ENCODE measurements at regions not wholly inside any gene's neighbourhood (a gene's known extent, or its start where the extent isn't known, plus 50 kb on each side); places are given as distances from the start of the nearest gene placed in this dataset.
"Not testable (repeated sequence)": the region's sequence is repeated elsewhere in the genome, so short reads cannot be mapped to it uniquely, and the experiment has no call there.

DNA sequence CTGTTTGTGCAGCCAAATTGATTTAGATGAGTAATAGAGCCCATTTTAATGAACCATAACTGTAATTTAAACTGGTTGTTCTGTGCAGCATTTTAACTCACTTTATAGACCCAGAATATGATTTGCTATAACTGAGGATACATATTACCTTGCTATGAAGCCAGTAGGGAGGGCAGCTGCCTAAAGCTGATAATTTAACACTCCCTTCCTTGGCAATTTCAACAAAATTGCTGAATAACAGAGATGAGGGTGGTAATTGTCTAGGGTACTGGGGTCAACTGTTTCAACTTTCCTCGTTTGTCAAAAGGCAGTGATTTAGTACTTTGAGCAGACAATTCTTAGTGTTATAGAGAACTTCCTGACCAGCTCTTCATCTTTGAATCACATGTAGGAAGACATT lies 304.9 kb upstream of the POU1F1 start:
- no peak overlapping the region for H3K27ac ChIP-seq
- no peaks in the 10 kb centered on the region for H3K4me1 ChIP-seq (replicated peaks in 1 of 2)
- 7 to 77% (median 44%) methylated on average over 1 of the region's 1 CpG; no CpG with 5 or more reads in 3 of the 10 experiments for WGBS, 10 experiments
- ATAC-seq (replicated peaks in 6 of 8): peak in 3 of 8 experiments; percentile 60 to 76 (median 67)
- in situ Hi-C loops (cut with MboI; ENCODE audit: low pct_unique_long_range_greater_than_20kb in 2 of 9, low sequenced_read_pairs in 9 of 9, unreplicated experiment in 9 of 9): no loop called here
- H3K4me3 ChIP-seq: no peak overlapping the region

DNA sequence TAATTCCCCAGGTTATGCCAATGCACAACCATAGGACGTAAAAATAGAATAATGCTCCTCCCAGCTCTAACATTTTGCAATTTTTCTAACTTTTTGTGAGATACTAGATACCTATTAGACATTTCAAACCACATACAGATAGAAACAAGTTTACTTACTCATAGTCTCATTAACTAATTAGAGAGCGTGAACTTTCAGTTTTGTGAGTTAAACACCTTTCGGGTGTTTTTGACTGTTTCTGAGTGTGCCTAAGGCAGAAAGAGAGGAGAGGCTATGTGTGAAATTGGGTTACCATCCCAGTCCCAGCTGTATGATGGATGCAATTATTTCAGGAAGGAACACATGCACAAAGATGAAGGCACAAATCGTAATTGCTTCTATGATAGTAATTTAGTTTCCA lies 300.4 kb upstream of the POU1F1 start:
- WGBS, 10 experiments: 44 to 89% (median 56%) methylated on average over 2 to 4 of the region's 4 CpGs
- Histone ChIP-seq H3K27ac (no peak overlapping the region), H3K4me1 (replicated peaks in 1 of 2) (peaks cover 0 to 4% of the 10 kb centered on the region in 2 donors), H3K4me3 (no peak overlapping the region)
- in situ Hi-C loops (cut with MboI; ENCODE audit: low pct_unique_long_range_greater_than_20kb in 2 of 9, low sequenced_read_pairs in 9 of 9, unreplicated experiment in 9 of 9): no loop called here
- no peak for ATAC-seq (replicated peaks in 6 of 8)

DNA sequence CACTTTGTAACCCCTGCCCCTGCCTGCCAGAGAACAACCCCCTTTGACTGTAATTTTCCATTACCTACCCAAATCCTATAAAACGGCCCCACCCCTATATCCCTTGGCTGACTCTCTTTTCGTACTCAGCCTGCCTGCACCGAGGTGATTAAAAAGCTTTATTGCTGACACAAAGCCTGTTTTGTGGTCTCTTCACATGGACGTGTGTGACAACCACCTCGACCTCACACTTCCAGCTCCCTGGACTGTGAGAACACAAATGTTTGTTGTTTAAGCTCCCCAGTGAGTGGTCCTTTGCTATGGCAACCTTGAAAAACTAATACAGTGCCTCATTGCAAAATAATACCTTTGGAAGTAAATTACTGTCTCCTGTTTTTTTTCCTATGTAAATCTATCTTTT lies 299.2 kb upstream of the POU1F1 start:
- 4 to 60% (median 46%) methylated on average over 3 to 5 of the region's 5 CpGs; no CpG with 5 or more reads in 6 of the 10 experiments for WGBS, 10 experiments
- in situ Hi-C loops (cut with MboI; ENCODE audit: low pct_unique_long_range_greater_than_20kb in 2 of 9, low sequenced_read_pairs in 9 of 9, unreplicated experiment in 9 of 9): no loop called here
- no peak overlapping the region for H3K4me3 ChIP-seq
- H3K4me1 ChIP-seq (replicated peaks in 1 of 2): peaks cover 0 to 4% of the 10 kb centered on the region in 2 donors
- H3K27ac ChIP-seq: no peak overlapping the region
- ATAC-seq (replicated peaks in 6 of 8): peak in 2 of 8 experiments; percentile 21 to 56

DNA sequence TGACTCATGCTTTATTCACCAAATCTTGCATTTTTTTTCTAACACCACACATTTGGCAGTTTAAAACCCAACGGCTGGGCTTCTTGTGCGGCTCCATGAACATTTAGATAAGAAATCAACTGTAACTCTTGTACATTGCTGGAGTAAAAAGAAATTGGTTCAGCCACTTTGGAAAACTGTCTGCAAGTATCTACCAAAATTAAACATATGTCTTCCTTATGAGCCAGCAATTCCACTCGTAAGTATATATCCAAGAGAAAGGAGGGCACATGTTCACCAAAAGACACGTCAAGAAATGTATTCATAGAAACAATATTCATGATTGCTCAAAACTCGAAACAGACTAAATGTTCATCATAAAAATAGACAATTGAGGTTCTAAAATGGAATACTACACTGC lies 291.9 kb upstream of the POU1F1 start:
- in situ Hi-C loops (cut with MboI; ENCODE audit: low pct_unique_long_range_greater_than_20kb in 2 of 9, low sequenced_read_pairs in 9 of 9, unreplicated experiment in 9 of 9): no loop called here
- no peak overlapping the region for H3K27ac ChIP-seq

DNA sequence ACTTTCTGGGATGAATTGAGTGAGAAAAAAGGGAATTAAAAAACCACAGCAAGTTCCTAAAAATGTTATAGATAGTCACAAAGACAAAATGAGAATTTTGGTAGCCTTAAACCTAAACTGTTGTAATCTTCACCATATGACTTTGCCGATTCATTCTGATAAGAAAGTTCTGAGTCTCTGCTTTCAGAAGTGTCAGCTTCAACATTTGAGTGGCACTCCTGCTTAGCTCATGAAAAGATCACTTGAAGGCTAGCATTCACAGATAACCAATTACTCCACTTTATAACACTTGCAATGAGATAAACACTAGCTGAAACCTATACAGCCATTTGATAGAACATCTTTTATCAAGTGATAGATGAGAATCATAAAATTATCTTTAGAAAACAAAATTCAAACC lies 288.1 kb upstream of the POU1F1 start:
- 17 to 100% (median 79%) methylated on average over 1 of the region's 1 CpG for WGBS, 10 experiments
- Histone ChIP-seq H3K27ac (no peak overlapping the region), H3K4me3 (no peak overlapping the region), H3K4me1 (replicated peaks in 1 of 2) (no peaks in the 10 kb centered on the region)
- in situ Hi-C loops (cut with MboI; ENCODE audit: low pct_unique_long_range_greater_than_20kb in 2 of 9, low sequenced_read_pairs in 9 of 9, unreplicated experiment in 9 of 9): no loop called here
- no peak for ATAC-seq (replicated peaks in 6 of 8)

More for the DNA sequence above, 291.9 kb upstream of the POU1F1 start:
- ATAC-seq (replicated peaks in 6 of 8): no peak
- 37 to 95% (median 71%) methylated on average over 2 to 5 of the region's 5 CpGs for WGBS, 10 experiments
- Histone ChIP-seq H3K4me3 (no peak overlapping the region), H3K4me1 (replicated peaks in 1 of 2) (no peaks in the 10 kb centered on the region)

DNA sequence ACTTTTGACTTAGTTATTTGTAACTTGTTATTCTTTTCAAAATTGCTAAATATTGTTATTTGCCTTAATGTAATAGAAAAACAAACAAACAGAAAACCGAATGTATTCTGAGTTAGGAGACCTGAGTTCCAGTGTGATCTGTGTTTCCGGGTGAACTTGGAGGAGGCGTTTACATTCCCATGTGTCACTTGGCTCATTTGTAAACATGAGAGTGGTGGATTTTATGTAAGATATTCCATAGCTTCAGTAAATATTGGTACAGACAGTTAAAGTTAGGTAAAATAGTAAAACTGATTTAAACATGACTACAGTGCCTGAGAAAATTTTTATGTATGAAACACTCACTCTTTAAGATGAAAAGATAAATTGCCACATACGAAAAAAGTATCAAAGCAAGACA lies 287.3 kb upstream of the POU1F1 start:
- in situ Hi-C loops (cut with MboI; ENCODE audit: low pct_unique_long_range_greater_than_20kb in 2 of 9, low sequenced_read_pairs in 9 of 9, unreplicated experiment in 9 of 9): no loop called here
- H3K4me1 ChIP-seq (replicated peaks in 1 of 2): no peaks in the 10 kb centered on the region
- 35 to 98% (median 83%) methylated on average over 3 to 4 of the region's 4 CpGs; no CpG with 5 or more reads in 1 of the 10 experiments for WGBS, 10 experiments
- no peak for ATAC-seq (replicated peaks in 6 of 8)
- H3K4me3 ChIP-seq: no peak overlapping the region
- H3K27ac ChIP-seq: no peak overlapping the region

DNA sequence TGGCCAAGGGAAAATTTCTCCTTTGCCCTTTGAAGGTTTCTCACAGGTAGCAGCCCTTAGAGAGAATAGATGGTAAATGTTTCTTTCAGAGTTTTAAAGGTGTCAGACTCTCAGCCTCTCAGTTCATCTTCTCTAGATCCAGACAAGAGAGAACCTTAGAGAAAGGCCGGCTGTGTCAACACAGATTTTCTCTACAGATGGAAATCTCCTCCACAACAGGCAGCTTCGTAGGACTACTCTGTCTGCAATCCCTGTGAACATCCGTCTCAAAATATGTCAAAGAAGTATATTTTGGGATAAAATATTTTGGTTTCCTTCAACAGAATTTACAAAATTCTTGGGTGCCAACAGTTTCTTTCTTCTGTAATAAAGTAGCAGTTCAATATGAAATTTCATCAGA lies 282.1 kb upstream of the POU1F1 start:
- ATAC-seq (replicated peaks in 6 of 8): no peak
- WGBS, 10 experiments: 42 to 96% (median 73%) methylated on average over 2 to 3 of the region's 3 CpGs; no CpG with 5 or more reads in 2 of the 10 experiments
- in situ Hi-C loops (cut with MboI; ENCODE audit: low pct_unique_long_range_greater_than_20kb in 2 of 9, low sequenced_read_pairs in 9 of 9, unreplicated experiment in 9 of 9): no loop called here
- H3K4me1 ChIP-seq (replicated peaks in 1 of 2): no peaks in the 10 kb centered on the region
- no peak overlapping the region for H3K4me3 ChIP-seq
- no peak overlapping the region for H3K27ac ChIP-seq

DNA sequence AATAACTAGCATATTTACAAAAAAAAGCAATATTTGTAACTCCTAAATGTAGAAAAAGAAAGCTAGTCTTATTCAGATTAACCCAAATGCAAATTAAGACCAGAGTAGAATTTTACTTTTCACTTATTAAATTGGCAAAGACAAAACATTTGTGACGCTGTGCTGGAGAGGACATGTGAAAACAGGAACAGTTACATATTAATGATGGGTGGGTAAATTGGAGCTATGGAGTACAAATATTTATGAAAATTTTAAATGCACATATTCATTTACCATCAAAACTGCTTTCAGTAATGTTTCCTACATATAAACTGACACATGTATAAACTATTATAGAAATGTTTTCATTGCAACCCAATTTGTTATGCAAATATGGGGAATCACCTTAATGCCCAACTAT lies 278.9 kb upstream of the POU1F1 start:
- in situ Hi-C loops (cut with MboI; ENCODE audit: low pct_unique_long_range_greater_than_20kb in 2 of 9, low sequenced_read_pairs in 9 of 9, unreplicated experiment in 9 of 9): no loop called here
- 0 to 100% (median 17%) methylated on average over 1 of the region's 1 CpG for WGBS, 10 experiments
- Histone ChIP-seq H3K4me1 (replicated peaks in 1 of 2) (no peaks in the 10 kb centered on the region), H3K4me3 (no peak overlapping the region), H3K27ac (no peak overlapping the region)
- ATAC-seq (replicated peaks in 6 of 8): peak in 3 of 8 experiments; percentile 39 to 68 (median 66)

DNA sequence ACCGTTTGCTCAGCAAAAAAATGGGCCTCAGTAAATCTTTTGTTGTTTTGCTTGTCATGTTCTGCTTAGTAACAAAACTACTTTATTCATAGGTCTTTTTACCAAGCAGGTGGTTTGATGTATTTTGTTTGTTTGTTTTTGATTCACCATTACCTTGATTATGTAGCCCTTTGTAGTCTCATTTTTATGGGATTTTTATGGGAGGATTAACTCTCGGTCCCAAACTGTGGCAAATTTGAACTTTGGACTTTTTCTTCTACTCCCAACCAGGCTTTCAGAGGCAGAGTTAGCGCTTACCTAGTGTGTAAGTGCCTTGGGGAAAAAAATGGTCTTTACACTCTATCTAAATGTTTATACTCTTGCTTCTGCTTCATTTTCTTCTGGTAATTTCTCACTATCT lies 276.7 kb upstream of the POU1F1 start:
- in situ Hi-C loops (cut with MboI; ENCODE audit: low pct_unique_long_range_greater_than_20kb in 2 of 9, low sequenced_read_pairs in 9 of 9, unreplicated experiment in 9 of 9): no loop called here
- 57 to 100% (median 81%) methylated on average over 2 to 3 of the region's 3 CpGs; no CpG with 5 or more reads in 1 of the 10 experiments for WGBS, 10 experiments
- H3K4me3 ChIP-seq: no peak overlapping the region
- no peak for ATAC-seq (replicated peaks in 6 of 8)
- no peaks in the 10 kb centered on the region for H3K4me1 ChIP-seq (replicated peaks in 1 of 2)
- H3K27ac ChIP-seq: no peak overlapping the region

DNA sequence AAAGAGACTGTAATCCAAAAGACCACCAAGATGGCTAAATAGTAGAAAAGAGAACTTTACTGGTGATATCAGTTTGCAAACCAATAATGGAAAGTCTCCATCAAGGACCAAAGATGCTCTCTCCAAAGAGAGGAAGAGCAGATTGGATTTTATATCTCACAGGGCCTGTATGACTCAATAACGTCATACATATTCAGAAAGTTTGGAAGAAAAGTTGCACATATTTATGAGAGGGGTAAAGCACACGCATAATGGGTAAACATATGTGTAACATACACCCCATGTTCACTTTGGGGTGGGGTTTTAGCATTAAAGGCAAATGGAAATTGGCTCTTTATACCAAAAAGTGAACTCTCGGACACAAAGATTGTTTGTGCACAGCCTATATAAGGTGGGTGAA lies 274.5 kb upstream of the POU1F1 start:
- 0 to 100% (median 50%) methylated on average over 1 to 3 of the region's 3 CpGs; no CpG with 5 or more reads in 1 of the 10 experiments for WGBS, 10 experiments

DNA sequence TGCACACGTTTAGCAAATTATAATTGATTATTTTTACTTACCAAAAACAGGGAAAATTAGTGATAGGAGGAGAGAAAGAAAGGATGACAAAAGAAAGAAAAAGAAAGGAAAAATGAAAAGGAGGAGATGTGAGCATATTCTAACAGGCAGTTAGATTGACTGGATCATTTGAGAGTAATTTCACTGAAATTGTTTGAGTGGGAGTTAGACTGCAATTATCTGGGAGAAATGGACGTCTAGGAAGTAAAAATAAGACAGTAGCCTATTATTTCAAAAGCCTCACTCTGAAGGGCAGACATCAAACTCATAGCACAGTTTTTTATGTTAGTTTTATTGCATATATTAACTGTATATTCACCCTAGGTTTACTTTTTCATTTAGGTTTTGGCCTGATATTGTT lies 272.8 kb upstream of the POU1F1 start:
- in situ Hi-C loops (cut with MboI; ENCODE audit: low pct_unique_long_range_greater_than_20kb in 2 of 9, low sequenced_read_pairs in 9 of 9, unreplicated experiment in 9 of 9): no loop called here

More for the DNA sequence above, 274.5 kb upstream of the POU1F1 start:
- H3K27ac ChIP-seq: no peak overlapping the region
- in situ Hi-C loops (cut with MboI; ENCODE audit: low pct_unique_long_range_greater_than_20kb in 2 of 9, low sequenced_read_pairs in 9 of 9, unreplicated experiment in 9 of 9): no loop called here
- peak in 3 of 8 experiments; percentile 81 to 96 (median 84) for ATAC-seq (replicated peaks in 6 of 8)
- no peaks in the 10 kb centered on the region for H3K4me1 ChIP-seq (replicated peaks in 1 of 2)
- no peak overlapping the region for H3K4me3 ChIP-seq

DNA sequence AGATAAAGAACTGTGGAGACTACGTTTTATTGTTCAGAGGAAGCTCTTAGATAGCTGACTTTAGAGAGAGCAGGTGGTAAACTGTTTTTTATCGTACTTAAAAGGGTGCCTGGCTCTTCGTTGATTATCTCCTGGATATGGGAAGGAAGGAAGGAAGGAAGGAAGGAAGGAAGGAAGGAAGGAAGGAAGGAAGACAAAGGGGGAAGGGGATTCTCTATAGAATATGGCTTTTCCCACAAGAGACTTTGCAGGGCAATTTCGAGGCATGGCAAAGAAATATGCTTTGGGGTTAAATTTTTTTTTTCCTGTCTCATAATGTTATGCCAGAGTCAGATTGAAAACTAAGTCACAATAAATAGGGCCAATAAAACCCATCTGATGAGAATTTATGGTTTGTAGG lies 271.9 kb upstream of the POU1F1 start:
- no peak overlapping the region for H3K27ac ChIP-seq
- no peaks in the 10 kb centered on the region for H3K4me1 ChIP-seq (replicated peaks in 1 of 2)
- in situ Hi-C loops (cut with MboI; ENCODE audit: low pct_unique_long_range_greater_than_20kb in 2 of 9, low sequenced_read_pairs in 9 of 9, unreplicated experiment in 9 of 9): no loop called here
- H3K4me3 ChIP-seq: no peak overlapping the region
- ATAC-seq (replicated peaks in 6 of 8): no peak
- 44 to 85% (median 76%) methylated on average over 1 to 3 of the region's 4 CpGs; no CpG with 5 or more reads in 4 of the 10 experiments for WGBS, 10 experiments

More for the DNA sequence above, 272.8 kb upstream of the POU1F1 start:
- WGBS, 10 experiments: 4 to 97% (median 52%) methylated on average over 1 to 2 of the region's 2 CpGs
- no peak overlapping the region for H3K4me3 ChIP-seq
- ATAC-seq (replicated peaks in 6 of 8): no peak
- no peaks in the 10 kb centered on the region for H3K4me1 ChIP-seq (replicated peaks in 1 of 2)
- no peak overlapping the region for H3K27ac ChIP-seq

DNA sequence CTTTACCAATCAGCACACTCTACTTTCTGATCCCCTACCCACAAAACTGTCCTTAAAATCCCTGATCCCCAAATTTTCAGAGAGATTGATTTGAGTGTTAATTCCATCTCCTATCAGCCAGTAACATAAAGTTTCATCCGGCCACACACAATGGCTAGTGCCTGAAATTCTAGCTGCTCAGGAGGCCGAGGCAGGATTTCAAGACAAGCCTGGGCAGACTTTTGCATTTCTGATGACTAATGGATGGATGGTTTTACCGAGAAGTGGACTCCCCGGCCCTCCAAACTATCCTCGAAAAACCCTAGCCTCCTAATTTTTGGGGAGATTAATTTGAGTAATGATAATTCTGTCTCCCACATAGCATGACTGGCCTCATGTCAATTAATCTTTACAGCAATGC lies 269.8 kb upstream of the POU1F1 start:
- 60 to 90% (median 85%) methylated on average over 1 to 5 of the region's 5 CpGs; no CpG with 5 or more reads in 4 of the 10 experiments for WGBS, 10 experiments
- Histone ChIP-seq H3K27ac (no peak overlapping the region), H3K4me1 (replicated peaks in 1 of 2) (no peaks in the 10 kb centered on the region), H3K4me3 (no peak overlapping the region)
- ATAC-seq (replicated peaks in 6 of 8): peak in 1 of 8 experiments; percentile 32
- in situ Hi-C loops (cut with MboI; ENCODE audit: low pct_unique_long_range_greater_than_20kb in 2 of 9, low sequenced_read_pairs in 9 of 9, unreplicated experiment in 9 of 9): no loop called here

DNA sequence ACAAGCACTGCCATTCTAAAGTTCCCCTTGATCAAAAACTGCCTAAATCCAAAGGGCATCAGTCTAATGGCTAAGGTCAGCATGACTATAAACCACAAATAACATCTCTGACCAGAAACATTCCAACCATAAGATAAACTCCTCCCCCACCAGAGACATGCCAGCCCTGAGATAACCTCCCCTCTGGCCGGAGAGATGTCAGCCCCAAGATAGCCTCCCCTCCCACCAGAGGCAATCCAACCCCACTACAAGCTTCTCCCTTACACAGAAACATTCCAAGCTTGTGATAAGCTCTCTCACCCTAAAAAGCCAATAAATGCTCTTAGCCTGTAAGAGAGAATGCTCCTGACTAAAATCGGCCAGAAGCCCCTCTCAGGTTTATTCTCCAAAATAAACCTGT lies 267.0 kb upstream of the POU1F1 start:
- H3K4me1 ChIP-seq (replicated peaks in 1 of 2); H3K27ac ChIP-seq; in situ Hi-C loops (cut with MboI; ENCODE audit: low pct_unique_long_range_greater_than_20kb in 2 of 9, low sequenced_read_pairs in 9 of 9, unreplicated experiment in 9 of 9); H3K4me3 ChIP-seq; ATAC-seq (replicated peaks in 6 of 8): not testable (repeated sequence)
- 0 to 100% (median 91%) methylated on average over 1 to 2 of the region's 2 CpGs; no CpG with 5 or more reads in 4 of the 10 experiments for WGBS, 10 experiments
